HG02943 (cell line): ENCODE measurements at regions not wholly inside any gene's neighbourhood (a gene's known extent, or its start where the extent isn't known, plus 50 kb on each side); places are given as distances from the start of the nearest gene placed in this dataset.
"Not testable (repeated sequence)": the region's sequence is repeated elsewhere in the genome, so short reads cannot be mapped to it uniquely, and the experiment has no call there.

Experiments
- ATAC-seq: cut with Tn5 transposase; IDR thresholded peaks from one replicate; pipeline ENCODE4 v1.9.1; 2021; ENCODE audit warnings: mild to moderate bottlenecking, low read depth, moderate library complexity; ENCODE audit not compliant: unreplicated experiment

DNA sequence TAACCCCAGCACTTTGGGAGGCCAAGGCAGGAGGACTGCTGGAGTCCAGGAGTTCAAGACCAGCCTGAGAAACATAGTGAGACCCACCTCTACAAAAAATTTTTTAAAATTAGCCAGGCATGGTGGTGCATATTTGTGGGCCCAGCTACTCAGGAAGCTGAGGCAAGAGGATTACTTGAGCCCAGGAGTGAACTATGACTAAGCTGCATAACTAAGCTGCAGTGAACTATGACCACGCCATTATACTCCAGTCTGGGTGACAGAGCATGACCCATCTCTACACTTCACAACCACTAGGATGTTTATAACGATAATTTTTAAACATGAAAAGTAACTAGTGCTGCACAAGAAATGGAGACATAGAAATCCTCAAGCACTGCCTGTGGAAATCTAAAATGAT is 352.7 kb upstream of the SGCG start:
- no peak for ATAC-seq

DNA sequence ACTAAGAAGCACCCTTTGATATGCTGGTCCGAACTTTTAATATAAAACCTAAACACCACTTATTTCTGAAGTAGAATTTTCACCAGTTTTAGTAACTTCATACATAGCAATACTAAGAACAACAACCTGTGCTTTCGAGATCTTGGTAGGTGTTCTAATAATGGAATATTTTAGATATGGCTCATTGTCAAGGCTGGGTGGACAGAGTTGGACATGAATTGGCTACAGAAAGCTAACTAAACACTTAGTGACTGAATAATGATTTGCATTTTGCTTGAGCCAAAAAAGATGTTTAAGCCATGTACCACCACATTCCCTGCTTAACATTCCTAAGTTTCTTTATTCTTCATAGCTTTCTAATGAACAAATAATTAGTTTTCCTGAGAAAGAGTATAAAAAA is 344.3 kb upstream of the SGCG start:
- ATAC-seq: no peak

DNA sequence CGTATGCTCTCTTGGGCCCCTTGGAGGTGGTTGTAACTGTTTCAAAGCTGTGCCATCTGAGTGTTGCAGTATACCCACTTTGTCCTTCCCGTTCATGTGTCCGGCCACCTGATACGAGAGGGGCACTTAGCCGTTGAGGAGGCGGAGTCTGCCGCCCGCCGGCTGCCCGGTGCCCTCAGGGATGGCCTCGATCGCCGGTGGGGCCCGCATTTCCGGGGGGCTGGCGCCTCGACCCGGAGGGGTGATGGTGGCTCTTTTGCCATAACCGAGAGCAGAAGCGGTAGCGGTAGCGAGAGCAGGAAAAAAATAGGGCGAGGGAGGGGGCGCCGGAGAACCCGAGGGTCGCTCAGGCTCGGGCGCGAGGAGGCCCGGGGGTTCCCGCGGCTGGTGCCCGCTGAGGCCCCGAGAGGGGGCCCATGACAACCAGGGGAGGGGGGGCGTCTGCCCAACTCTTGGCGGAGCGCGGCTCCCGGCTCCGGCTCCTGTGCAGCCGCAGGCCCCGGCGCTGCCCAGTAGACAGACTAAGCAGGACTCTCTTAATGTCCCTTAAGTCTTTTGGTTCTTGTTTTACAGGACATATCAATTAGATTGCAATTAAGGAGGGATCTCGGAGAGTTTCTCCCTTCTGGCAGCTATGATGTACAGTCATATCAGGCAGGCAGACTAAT is 342.7 kb upstream of the SGCG start:
- ATAC-seq: no peak

DNA sequence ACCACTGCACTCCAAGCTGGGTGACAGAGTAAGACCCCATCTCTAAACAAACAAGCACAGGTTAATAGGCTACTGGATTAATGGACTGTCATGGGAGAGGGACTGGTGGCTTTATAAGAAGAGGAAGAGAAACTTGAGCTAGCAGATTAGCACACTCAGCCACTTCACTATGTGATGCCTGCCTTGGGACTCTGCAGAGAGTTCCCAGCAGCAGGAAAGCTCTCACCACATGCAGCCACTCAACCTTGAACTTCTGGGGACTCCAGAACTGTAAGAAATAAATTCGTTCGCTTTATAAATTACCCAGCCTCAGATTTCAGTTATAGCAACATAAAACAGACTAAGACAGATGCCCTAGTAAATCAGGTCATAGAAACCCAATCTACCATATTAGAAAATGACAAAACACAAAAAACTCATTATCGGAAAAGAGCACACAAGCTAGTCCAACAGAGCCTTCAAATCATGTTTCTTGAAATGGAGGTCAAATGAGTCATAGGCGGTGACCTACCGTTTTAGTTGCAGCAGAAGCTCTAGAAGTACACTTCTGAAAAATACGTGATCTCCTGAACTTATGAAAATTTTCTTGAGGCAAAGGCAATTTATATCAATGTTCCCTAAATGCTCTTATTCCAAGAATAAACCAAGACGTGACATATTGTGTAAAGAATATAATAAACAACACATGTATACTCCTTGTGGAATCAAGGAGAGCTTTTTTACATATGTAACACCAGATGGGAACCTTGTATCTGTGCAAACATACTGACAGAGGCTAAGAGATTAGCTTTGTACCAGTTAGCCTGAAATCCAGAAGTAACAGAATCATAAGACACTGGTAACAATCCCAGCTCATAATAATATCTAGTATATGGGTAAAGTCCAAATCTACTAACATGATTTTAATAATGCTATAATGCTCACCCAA is 340.9 kb upstream of the SGCG start:
- ATAC-seq: no peak

DNA sequence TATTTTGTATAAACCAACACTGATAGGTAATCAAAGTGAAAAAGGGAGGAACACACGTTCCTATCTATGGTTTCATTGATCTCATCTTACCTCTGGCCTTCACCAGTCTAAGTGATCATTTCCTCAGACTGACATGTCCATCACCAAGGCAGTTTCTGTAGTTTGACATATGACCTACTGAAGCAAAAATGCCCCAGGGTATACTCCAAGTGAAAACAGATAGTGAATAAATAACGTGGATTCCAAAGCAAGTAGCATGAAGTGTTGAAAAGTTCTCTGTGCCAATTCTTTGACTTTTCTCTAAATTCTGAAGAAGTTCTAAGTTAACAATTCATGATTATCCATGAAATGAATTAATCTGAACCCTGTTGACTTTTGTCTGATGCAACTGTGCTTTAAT is 334.2 kb upstream of the SGCG start:
- no peak for ATAC-seq

DNA sequence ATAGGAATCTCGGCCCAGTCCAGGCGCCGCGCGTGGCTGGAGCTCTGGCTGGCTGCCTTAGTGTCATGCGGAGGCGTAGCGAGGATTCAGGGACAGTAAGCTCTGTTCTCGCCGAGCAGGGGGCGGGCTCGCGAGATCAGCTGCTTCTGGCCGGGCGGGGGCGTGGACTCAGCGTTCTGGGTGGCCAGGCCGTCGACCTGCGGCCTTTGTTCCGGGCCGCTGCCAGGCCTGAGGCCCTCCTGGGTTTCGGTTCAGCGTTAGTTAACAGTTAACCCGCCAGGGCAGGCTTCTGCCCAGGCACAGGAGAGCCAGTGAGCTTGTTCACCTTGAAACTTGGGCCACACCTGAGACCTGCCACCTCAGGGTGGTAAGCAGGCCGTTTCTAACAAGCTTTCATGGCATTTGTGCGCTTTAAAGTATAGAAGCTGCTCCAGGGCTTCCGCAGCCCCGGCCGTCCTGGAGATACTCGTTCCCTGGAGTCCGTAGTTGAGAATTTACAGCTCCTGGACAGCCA is 332.2 kb upstream of the SGCG start:
- ATAC-seq: no peak

DNA sequence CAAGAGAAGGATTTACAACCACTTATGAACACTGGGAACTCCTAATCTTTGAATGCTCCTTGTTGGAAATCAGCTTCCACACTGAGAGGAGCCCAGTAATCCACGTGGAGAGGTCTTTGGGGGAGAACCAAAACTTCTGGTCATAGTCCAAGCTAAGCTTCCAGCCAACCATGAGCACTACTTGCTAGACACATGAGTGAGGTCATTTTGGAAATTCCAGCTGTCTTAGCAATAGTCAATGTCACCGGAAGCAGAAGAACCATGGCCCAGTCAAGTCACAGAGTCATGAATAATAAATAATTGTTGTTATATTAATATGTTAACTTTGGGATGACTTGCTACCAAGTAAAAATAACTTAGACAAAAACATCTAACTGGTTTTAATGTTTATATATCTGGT is 324.9 kb upstream of the SGCG start:
- ATAC-seq: no peak

DNA sequence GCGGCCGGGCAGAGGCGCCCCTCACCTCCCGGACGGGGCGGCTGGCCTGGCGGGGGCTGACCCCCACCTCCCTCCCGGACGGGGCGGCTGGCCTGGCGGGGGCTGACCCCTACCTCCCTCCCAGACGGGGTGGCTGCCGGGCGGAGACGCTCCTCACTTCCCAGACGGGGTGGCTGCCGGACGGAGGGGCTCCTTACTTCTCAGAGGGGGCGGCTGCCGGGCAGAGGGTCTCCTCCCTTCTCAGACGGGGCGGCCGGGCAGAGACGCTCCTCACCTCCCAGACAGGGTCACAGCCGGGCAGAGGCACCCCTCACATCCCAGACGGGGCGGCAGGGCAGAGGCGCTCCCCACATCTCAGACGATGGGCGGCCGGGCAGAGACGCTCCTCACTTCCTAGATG is 321.8 kb upstream of the SGCG start:
- not testable (repeated sequence) for ATAC-seq

DNA sequence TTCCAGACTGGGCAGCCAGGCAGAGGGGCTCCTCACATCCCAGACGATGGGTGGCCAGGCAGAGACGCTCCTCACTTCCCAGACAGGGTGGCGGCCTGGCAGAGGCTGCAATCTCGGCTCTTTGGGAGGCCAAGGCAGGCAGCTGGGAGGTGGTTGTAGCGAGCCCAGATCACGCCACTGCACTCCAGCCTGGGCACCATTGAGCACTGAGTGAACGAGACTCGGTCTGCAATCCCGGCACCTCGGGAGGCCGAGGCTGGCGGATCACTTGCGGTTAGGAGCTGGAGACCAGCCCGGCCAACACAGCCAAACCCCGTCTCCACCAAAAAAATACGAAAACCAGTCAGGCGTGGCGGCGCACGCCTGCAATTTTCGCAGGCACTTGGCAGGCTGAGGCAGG is 321.4 kb upstream of the SGCG start:
- not testable (repeated sequence) for ATAC-seq

DNA sequence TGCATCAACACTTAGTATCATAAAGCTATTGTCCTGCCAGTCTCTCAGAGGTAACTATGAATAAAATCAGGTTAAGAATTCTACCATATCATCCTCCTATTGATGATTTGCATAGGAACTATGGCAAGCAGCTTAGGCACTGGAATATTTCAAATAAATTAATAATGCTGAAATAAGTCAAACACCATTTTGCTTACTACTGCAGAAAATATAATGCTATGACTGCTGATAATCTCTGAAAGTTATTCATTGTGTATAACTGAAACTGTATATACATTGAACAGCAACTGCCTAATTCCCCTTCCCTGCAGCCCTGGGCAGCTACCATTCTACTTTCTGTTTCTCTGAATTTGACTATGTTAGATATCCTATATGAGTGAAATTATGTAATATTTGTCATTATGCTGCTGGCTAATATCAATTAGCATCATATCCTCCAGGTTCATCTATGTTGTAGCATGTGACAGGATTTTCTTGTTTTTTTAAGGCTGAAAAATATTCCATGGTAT is 318.8 kb upstream of the SGCG start:
- ATAC-seq: no peak

DNA sequence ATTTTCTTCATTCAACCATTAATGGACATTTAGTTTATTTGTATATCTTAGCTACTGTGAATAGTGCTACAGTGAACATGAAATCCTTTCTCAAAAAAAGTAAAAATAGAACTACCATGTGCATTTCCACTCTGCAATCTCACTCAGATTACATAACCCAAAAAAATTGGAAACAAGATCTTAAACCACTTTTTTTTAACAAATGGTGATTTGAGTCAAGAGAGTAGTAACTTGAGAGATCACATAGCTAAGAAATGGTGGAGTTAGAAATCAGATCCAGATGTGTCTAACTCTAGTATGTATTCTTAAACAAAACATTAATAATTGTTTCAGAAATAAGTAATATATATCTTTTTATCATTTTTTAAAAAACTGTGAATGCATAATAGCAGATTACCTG is 318.3 kb upstream of the SGCG start:
- ATAC-seq: no peak

DNA sequence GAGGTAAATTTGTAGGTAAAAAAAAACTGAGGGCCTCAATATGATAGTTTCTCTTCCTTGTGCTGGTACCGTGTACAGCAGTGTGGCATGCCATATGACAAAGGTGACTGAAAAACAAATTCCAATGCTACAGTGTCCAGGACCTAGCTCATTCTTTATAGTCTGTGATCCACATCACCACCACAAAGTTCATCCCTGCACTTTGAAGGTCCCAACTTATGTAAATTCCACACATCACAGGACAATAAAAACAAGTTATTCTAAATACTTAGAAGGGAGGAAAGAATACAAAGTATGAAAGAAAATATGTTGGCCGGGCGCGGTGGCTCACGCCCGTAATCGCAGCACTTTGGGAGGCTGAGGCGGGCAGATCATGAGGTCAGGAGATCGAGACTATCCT is 314.6 kb upstream of the SGCG start:
- no peak for ATAC-seq

DNA sequence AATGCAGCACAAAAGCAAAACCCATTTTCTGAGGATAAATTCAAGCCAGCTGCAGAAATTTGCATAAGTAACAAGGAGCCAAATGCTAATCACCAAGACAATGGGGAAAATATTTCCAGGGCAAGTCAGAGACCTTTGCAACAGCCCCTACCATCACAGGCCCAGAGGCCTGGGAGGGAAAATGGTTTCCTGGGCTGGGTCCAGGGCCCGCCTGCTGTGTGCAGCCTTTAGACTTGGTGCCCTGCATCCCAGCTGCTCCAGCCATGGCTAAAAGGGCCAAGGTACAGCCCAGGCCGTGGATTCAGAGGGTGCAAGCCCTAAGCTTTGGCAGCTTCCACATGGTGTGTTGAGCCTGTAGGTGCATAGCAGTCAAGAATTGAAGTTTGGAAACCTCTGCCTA is 309.5 kb upstream of the SGCG start:
- ATAC-seq: no peak

DNA sequence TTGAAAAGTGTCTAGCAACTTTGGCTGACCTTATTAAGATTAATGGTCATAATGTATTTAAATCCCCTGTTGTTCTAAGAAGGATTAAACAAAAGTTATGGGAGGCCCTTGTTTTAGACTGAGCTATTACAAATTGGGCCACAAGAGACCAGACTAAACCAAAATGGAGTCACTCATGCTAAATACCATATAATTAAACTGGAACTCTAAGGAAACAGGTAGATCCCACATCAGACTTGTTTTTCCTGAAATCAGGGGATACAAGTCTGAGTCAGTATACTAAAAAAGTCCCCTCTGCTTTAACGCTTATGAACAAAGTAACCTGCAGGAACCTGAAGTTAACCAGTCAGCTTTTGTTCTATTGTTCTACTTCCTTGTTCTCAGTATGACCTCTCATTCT is 305.9 kb upstream of the SGCG start:
- no peak for ATAC-seq

DNA sequence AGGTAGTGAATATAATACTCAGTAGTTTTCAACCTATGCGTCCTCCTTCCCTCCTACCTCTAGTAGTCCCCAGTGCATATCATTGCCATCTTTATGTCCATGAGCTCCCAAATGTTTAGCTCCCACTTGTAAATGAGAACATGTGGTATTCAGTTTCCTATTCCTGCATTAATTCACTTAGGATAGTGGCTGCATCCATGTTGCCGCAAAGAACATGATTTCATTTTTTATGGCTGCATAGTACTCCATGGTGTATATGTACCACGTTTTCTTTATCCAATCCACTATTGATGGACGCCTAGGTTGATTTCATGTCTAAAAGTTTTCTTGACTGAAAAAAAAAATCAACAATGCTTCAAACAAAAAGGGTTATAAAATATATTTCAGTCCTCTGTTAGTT is 303.4 kb upstream of the SGCG start:
- no peak for ATAC-seq

DNA sequence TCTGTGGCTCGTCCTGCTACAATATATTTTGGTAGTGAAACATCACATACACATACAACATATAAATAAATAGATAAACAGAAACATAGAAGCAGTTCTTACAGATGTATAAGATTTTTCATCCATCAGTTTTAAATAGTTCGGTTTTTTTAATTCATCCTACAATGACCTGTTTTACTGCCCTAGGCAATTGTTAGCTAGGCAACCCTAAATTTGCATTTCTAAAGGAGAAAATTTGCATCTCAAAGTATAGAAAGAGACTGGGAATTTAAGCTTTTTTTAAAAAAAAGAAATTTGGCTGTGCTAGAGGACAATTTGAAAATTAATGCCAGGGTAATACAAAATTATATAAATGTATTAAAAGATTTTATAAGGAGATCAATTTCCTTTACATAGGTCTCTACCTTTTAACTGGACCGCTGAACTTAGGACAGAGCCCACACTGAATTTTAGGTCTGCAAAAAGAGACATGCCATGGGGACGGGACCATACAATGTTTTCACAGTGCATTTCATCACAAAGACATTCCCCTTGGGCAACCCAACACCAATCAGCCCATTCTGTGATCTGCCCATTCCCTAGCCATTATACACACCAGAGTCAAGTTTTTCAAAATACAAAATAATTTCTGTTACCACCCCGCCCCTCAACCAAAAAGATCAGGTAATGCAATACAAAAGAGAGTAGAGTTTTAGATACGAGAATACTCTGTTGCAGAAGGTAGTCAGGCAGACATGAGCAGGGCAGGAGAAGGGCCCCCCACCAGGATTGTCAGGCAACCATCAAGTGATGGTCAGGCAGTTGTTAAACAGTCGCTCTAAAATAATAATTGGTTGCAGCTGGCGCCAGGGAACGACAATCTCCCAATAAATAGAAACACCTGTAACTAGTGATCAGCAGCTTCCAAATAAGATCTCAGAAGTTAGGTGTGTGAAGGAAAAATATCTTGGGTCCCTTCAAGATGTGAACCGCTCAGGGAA is 299.7 kb upstream of the SGCG start:
- ATAC-seq: no peak

DNA sequence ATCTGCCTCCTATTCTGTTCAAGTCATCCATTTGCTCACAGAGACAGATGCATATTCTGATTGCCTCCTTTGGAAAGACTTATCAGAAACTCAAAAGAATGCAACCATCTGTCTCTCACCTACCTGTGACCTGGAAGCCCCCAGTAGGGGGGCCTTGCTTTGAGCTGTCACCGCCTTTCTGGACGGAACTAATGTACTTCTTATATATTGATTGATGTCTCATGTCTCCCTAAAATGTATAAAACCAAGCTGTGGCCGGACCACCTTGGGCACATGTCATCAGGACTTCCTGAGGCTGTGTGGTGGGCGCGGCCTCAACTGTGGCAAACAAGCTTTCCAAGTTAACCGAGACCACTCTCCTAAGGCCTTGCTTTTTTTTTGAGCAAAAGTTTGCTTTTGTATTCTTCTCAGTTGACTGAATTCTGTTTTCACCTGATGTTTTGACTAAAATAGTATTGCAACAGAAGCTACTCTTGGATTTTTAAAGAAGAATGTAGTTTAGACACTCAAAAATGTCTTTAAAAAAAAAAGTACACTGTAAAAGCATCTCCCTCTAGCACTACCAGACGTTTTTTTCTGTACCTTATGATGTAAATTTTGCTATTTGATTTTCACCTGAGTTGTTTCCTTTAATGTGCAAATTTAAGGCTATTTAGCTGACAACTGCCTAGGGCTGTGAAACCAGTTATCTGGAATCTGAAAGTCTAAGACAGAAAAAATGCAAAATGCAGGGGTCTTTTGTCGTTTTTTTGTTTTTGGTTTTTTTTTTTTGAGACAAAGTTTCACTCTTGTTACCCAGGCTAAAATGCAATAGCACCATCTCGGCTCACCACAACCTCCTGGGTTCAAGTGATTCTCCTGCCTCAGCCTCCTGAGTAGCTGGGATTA is 298.8 kb upstream of the SGCG start:
- not testable (repeated sequence) for ATAC-seq

DNA sequence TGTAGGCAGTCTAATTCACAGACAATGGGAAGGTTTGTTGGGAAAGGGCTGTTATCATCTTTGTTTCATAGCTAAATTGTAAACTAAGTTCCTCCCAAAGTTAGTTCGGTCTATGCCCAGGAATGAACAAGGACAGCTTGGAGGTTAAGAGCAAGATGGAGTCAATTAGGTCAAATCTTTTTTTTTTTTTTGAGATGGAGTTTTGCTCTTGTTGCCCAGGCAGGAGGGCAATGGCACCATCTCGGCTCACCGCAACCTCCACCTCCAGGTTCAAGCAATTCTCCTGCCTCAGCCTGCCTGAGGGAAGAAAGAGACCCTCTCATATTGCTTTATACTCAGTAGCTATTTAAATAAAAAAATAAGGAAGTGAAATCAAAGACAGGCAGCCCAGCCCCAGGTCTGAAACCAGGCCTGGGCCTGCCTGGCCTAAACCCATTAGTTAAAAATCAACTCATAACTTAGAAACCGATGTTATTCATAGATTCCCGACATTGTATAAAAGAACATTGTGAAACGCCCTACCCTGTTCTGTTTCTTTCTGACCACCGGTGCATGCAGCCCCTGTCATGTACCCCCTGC is 297.4 kb upstream of the SGCG start:
- no peak for ATAC-seq

DNA sequence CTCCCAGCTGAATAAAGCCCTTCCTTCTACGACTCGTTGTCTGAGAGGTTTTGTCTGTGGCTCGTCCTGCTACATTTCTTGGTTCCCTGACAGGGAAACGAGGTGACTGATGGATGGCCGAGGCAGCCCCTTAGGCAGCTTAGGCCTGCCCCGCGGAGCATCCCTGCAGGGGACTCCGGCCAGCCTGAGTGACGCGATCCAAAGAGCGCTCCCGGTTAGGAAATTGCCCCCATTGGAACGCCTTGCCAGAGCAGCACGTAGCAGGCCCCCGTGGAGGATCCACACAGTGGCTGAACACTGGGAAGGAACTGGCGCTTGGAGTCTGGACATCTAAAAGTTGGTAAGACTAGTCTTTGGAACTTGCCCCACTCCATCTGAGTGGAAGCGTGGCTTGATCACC is 296.8 kb upstream of the SGCG start:
- no peak for ATAC-seq
